ENCODE measurements at regions not wholly inside any gene's neighbourhood (a gene's known extent, or its start where the extent isn't known, plus 50 kb on each side); places are given as distances from the start of the nearest gene placed in this dataset.

DNA sequence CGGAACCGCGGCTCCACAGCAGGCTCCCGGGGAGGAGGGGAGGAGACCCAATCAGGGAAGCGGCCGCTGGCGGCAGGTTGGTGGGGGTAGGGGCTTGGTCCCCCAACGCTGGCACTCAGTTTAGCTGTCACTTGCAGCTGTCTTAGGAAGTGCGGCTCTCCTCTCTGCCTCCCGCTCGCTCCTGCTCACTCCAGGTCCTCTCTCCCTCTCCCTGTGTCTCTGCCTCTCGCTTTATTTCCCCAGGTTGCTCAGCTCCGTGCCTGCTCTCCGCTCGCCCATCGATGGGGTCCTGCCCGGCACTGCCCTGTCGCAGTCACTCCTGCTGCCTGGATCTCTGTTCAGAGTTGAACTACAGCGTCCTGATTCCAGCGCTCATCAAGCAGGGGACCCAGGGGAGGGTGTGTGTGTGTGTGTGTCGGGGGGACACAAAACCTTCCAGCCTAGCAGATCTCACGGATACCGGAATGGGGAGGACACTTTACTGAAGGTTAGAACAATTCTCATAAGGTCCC, 145.6 kb downstream of the ENGASE start:
- no peak for TF ChIP-seq POLR2A (IDR thresholded peaks at IDR 0.05)
- TF ChIP-seq, protein P1, sequence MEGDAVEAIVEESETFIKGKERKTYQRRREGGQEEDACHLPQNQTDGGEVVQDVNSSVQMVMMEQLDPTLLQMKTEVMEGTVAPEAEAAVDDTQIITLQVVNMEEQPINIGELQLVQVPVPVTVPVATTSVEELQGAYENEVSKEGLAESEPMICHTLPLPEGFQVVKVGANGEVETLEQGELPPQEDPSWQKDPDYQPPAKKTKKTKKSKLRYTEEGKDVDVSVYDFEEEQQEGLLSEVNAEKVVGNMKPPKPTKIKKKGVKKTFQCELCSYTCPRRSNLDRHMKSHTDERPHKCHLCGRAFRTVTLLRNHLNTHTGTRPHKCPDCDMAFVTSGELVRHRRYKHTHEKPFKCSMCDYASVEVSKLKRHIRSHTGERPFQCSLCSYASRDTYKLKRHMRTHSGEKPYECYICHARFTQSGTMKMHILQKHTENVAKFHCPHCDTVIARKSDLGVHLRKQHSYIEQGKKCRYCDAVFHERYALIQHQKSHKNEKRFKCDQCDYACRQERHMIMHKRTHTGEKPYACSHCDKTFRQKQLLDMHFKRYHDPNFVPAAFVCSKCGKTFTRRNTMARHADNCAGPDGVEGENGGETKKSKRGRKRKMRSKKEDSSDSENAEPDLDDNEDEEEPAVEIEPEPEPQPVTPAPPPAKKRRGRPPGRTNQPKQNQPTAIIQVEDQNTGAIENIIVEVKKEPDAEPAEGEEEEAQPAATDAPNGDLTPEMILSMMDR (IDR thresholded peaks at IDR 0.05) = no peak
